Nephron (organoid): ENCODE measurements at regions not wholly inside any gene's neighbourhood (a gene's known extent, or its start where the extent isn't known, plus 50 kb on each side); places are given as distances from the start of the nearest gene placed in this dataset.

Experiments
- H3K27ac Mint-ChIP-seq, 3 experiments: 2 replicates each; pipeline ENCODE4 v1.8.0; 2020; ENCODE audit warnings: mixed read lengths in 3 of 3, mild to moderate bottlenecking in 2 of 3, moderate library complexity in 1 of 3
- H3K27me3 Mint-ChIP-seq: 2 replicates; pipeline ENCODE4 v1.8.0; 2021; ENCODE audit warnings: low read depth, mild to moderate bottlenecking, moderate library complexity, mixed read lengths
- H3K36me3 Mint-ChIP-seq: 2 replicates; pipeline ENCODE4 v1.8.0; 2020; ENCODE audit warnings: low read depth, mixed read lengths
- H3K4me1 Mint-ChIP-seq: 2 replicates; pipeline ENCODE4 v1.8.0; 2020; ENCODE audit warnings: mixed read lengths
- H3K4me3 Mint-ChIP-seq, 3 experiments: 2 replicates each; pipeline ENCODE4 v1.8.0; 2020; ENCODE audit warnings: mild to moderate bottlenecking in 3 of 3, mixed read lengths in 3 of 3, moderate library complexity in 2 of 3
- H3K9me3 Mint-ChIP-seq: 2 replicates; pipeline ENCODE4 v1.8.0; 2020; ENCODE audit warnings: mixed read lengths
- TF ChIP-seq, protein P1 (sequence below), 3 experiments: fragments of 200-600 bp; sonication (generic); IDR thresholded peaks; one replicate each; pipeline ENCODE4 v1.5.0; 2021; ENCODE audit warnings: antibody characterized with exemption in 3 of 3; ENCODE audit not compliant: unreplicated experiment in 3 of 3

DNA sequence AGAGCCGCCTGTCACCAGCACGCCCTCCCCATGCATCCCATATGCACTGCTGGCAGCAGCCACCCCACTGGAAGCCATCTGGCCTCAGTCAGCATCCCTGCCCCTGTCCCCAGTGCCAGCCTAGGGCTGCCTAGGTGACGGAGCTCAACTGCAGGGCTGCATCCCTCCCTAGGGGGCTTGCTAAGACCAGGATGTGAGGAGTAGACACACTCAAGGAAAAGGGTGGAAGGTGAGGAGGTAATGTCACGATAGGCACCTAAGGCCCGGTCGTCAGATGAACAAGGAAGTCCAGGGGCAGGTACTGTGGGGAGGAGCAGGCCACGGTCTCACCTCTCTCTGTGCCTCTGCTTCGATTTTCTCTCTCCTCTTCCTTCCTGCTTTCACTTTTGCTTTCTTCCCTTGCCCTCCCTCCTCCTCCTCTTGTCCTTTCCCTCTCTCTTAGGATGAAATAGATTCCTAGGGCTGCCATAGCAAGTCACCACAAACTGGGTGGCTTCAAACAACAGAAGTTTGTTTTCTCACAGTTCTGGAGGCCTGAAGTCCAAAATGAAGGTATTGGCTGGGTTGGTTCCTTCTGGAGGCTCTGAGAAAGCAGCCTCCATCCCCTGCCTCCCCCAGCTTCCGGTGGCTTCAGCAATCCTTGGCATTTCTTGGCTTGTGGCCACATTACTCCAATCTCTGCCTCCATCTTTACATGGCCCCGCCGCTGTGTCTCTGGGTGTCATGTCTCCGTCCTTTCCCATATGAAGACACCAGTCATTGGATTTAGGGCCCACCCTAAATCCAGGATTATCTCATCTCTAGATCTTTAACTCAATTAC, 298.3 kb downstream of the SHQ1 start:
- Mint-ChIP-seq H3K27ac (no peak overlapping the region), H3K4me3 (no peak overlapping the region), H3K27me3 (peaks cover 3% of the 10 kb centered on the region), H3K9me3 (peaks cover 6% of the 10 kb centered on the region), H3K36me3 (no peaks in the 10 kb centered on the region), H3K4me1 (no peaks in the 10 kb centered on the region)
- TF ChIP-seq, protein P1, sequence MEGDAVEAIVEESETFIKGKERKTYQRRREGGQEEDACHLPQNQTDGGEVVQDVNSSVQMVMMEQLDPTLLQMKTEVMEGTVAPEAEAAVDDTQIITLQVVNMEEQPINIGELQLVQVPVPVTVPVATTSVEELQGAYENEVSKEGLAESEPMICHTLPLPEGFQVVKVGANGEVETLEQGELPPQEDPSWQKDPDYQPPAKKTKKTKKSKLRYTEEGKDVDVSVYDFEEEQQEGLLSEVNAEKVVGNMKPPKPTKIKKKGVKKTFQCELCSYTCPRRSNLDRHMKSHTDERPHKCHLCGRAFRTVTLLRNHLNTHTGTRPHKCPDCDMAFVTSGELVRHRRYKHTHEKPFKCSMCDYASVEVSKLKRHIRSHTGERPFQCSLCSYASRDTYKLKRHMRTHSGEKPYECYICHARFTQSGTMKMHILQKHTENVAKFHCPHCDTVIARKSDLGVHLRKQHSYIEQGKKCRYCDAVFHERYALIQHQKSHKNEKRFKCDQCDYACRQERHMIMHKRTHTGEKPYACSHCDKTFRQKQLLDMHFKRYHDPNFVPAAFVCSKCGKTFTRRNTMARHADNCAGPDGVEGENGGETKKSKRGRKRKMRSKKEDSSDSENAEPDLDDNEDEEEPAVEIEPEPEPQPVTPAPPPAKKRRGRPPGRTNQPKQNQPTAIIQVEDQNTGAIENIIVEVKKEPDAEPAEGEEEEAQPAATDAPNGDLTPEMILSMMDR (IDR thresholded peaks at IDR 0.05; ENCODE audit: unreplicated experiment in 3 of 3), result no peak

DNA sequence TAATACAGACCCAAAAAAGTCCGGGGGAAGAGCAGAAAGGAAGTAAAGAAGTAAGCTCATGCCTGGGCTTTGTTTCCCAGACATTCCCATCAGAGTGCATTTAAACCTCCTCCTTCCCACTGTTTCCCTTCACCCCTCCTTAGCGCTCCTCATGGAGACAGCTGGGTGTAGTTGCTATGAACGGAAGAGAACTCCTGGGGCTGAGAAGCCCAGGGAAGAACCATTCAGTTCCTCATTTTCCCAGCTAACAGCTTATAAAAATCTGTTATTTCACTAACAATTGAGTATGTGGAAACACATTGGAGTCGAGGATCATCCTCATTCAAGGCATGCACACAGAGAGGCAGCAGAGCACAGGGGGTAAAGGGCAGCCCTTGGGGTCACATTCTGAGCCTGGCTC, 299.3 kb downstream of the SHQ1 start:
- Mint-ChIP-seq H3K4me1 (no peaks in the 10 kb centered on the region), H3K36me3 (no peaks in the 10 kb centered on the region), H3K9me3 (peaks cover 2% of the 10 kb centered on the region), H3K27ac (no peak overlapping the region), H3K4me3 (no peak overlapping the region), H3K27me3 (peaks cover 3% of the 10 kb centered on the region)
- TF ChIP-seq, protein P1 (IDR thresholded peaks at IDR 0.05; ENCODE audit: unreplicated experiment in 3 of 3), result no peak

DNA sequence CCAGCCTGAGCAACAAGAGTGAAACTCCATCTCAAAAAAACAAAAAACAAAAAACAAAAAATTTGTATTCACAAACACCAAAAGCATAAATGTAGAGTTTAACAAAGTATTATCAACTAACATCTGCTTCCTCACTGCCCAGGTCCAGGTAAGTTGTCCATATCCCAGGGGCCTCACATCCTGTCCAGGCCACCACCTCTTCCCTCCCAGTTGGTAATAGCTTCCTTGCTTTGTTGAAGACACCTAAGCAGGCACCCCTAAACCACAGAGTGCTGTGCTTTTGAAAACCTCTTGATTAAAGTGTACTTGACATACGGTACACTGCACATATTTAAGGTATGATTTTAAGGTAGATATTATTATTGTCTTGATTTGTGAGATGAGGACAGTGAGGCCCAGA, 299.8 kb downstream of the SHQ1 start:
- H3K27me3 Mint-ChIP-seq, result peaks cover 3% of the 10 kb centered on the region
- no peaks in the 10 kb centered on the region for H3K36me3 Mint-ChIP-seq
- peaks cover 2% of the 10 kb centered on the region for H3K9me3 Mint-ChIP-seq
- TF ChIP-seq, protein P1 (IDR thresholded peaks at IDR 0.05; ENCODE audit: unreplicated experiment in 3 of 3), result no peak
- no peak overlapping the region for H3K4me3 Mint-ChIP-seq
- H3K27ac Mint-ChIP-seq, result no peak overlapping the region
- no peaks in the 10 kb centered on the region for H3K4me1 Mint-ChIP-seq

DNA sequence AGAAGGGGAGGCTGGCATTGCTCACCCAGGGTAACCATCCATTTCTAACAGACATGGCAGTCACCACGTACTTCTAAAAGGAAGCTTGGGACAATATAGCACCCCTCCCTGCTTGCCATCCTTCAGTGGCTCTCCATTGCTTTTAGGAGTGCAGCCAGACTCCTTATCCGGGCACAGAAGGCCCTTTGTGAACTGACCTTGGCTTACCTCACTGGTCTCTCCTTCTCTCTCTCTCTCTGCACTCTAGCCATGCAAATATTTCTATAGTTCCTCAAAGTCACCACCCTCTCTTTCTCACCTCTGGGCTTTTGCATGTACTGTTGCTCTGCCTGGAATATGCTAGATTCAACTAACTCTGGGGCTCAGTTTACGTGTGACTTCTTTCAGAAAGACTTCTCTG, 301.1 kb downstream of the SHQ1 start:
- peaks cover 2% of the 10 kb centered on the region for H3K9me3 Mint-ChIP-seq
- H3K27ac Mint-ChIP-seq, result no peak overlapping the region
- no peaks in the 10 kb centered on the region for H3K36me3 Mint-ChIP-seq

DNA sequence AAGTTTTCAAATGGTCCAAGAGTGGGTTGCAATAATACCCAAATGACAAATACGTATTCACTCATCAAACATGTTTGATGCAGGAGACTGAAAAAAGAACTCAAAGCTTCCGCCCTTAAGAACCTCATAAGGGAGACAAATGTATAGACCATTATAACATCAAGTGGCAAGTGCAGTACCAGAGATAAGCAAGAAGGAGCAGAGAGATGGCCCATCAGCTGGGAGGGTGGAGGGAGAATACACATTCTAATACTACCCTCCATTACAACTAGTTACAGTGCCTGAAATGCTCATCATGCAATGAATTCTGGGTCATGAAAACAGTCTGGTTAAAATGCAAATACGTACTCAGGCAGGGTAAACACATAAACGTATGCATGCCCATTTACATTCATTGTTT, 304.0 kb downstream of the SHQ1 start:
- H3K27me3 Mint-ChIP-seq, result peaks cover 3% of the 10 kb centered on the region
- H3K4me1 Mint-ChIP-seq, result no peaks in the 10 kb centered on the region
- H3K9me3 Mint-ChIP-seq, result peaks cover 5% of the 10 kb centered on the region
- TF ChIP-seq, protein P1 (IDR thresholded peaks at IDR 0.05; ENCODE audit: unreplicated experiment in 3 of 3), result no peak
- no peak overlapping the region for H3K27ac Mint-ChIP-seq
- H3K36me3 Mint-ChIP-seq, result no peaks in the 10 kb centered on the region
- H3K4me3 Mint-ChIP-seq, result no peak overlapping the region

More for the DNA sequence above, 301.1 kb downstream of the SHQ1 start:
- H3K4me3 Mint-ChIP-seq, result no peak overlapping the region
- H3K27me3 Mint-ChIP-seq, result peaks cover 6% of the 10 kb centered on the region
- TF ChIP-seq, protein P1 (IDR thresholded peaks at IDR 0.05; ENCODE audit: unreplicated experiment in 3 of 3), result no peak
- H3K4me1 Mint-ChIP-seq, result no peaks in the 10 kb centered on the region

DNA sequence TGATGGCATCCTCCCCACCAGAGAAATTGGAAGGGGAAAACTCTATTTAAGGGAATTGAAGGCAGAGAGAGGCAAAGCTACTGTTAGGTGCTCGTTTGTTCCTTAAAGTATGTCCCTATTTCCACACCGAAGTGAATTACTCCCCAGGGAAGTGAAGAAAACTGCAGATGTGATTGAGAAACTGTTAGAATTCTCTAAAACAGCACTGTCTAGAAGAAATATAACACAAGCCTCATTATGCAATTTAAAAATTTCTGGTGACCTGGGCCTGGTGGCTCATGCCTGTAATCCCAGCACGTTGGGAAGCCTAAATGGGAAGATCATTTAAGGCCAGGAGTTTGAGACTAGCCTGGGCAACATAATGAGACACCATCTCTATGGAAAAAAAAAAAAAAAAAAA, 305.0 kb downstream of the SHQ1 start:
- H3K4me3 Mint-ChIP-seq, result no peak overlapping the region
- no peaks in the 10 kb centered on the region for H3K36me3 Mint-ChIP-seq
- H3K4me1 Mint-ChIP-seq, result no peaks in the 10 kb centered on the region
- H3K27me3 Mint-ChIP-seq, result peaks cover 3% of the 10 kb centered on the region
- H3K27ac Mint-ChIP-seq, result no peak overlapping the region
- TF ChIP-seq, protein P1 (IDR thresholded peaks at IDR 0.05; ENCODE audit: unreplicated experiment in 3 of 3), result no peak
- peaks cover 5% of the 10 kb centered on the region for H3K9me3 Mint-ChIP-seq
